IMR-90 (cell line): ENCODE measurements at regions not wholly inside any gene's neighbourhood (a gene's known extent, or its start where the extent isn't known, plus 50 kb on each side); places are given as distances from the start of the nearest gene placed in this dataset.

ENCODE experiments used
- ATAC-seq: fragments of 200-7000 bp; cut with Tn5 transposase; 2 replicates; pipeline ENCODE4 v1.9.1; 2020; ENCODE audit warnings: low read depth, mild to moderate bottlenecking, moderate library complexity
- BruUV-seq: library from RNA; stranded (reverse); fragments of 400-500 nt; replicated peaks from 2 replicates; lab custom pipeline; 2021; lab: Mats Ljungman, UMichigan
- CTCF ChIA-PET: fragments of 300-600 bp; formaldehyde crosslinking; extraction: SDS; loops from one replicate; lab custom pipeline; 2021; ENCODE audit warnings: antibody characterized with exemption; lab: Yijun Ruan, JAX
- POLR2A ChIA-PET: fragments of 300-600 bp; sonication (Branson Sonifier 250); formaldehyde crosslinking; loops from one replicate; lab custom pipeline; 2022; ENCODE audit warnings: antibody characterized with exemption; ENCODE audit not compliant: unreplicated experiment; lab: Charles Lee
- DNase-seq: peaks from one replicate; pipeline ENCODE4 v3.0.0; 2013
- H2AFZ ChIP-seq: replicated peaks from 2 replicates; pipeline ENCODE3; 2013; ENCODE audit warnings: low read length, mild to moderate bottlenecking; ENCODE audit not compliant: poor library complexity
- H2AK5ac ChIP-seq: 2 replicates; pipeline ENCODE4 v1.6.1; 2013; ENCODE audit warnings: low read depth, low read length, inconsistent platforms
- H2AK9ac ChIP-seq: replicated peaks from 2 replicates; pipeline ENCODE3; 2013; ENCODE audit warnings: mild to moderate bottlenecking, low read depth, low read length, moderate library complexity; ENCODE audit not compliant: poor library complexity
- H2BK120ac ChIP-seq: 2 replicates; pipeline ENCODE4 v1.6.1; 2013; ENCODE audit warnings: low read depth, low read length, inconsistent platforms
- H2BK15ac ChIP-seq: 3 replicates; pipeline ENCODE4 v1.6.1; 2013; ENCODE audit warnings: low read depth, low read length, inconsistent platforms
- H2BK20ac ChIP-seq: 2 replicates; pipeline ENCODE4 v1.6.1; 2013; ENCODE audit warnings: low read depth, mild to moderate bottlenecking, inconsistent platforms, low read length, moderate library complexity
- H2BK5ac ChIP-seq: 2 replicates; pipeline ENCODE4 v1.6.1; 2013; ENCODE audit warnings: mild to moderate bottlenecking, low read depth, low read length, inconsistent platforms; ENCODE audit not compliant: poor library complexity, severe bottlenecking
- H3K14ac ChIP-seq: replicated peaks from 2 replicates; pipeline ENCODE4 v1.6.1; 2013; ENCODE audit warnings: low read depth, low read length, inconsistent platforms
- H3K18ac ChIP-seq: 2 replicates; pipeline ENCODE4 v1.6.1; 2013; ENCODE audit warnings: low read depth, low read length, control low read depth
- H3K23ac ChIP-seq: 2 replicates; pipeline ENCODE4 v1.6.1; 2013; ENCODE audit warnings: low read depth, low read length, inconsistent platforms
- H3K27ac ChIP-seq: 2 replicates; pipeline ENCODE4 v1.5.1; 2013; ENCODE audit warnings: mild to moderate bottlenecking, control low read depth, low read length; ENCODE audit not compliant: insufficient read depth
- H3K27me3 ChIP-seq: 2 replicates; pipeline ENCODE4 v1.6.1; 2013; ENCODE audit warnings: low read length; ENCODE audit not compliant: control insufficient read depth, insufficient read depth
- H3K36me3 ChIP-seq: 2 replicates; pipeline ENCODE4 v1.6.1; 2013; ENCODE audit warnings: low read length, mixed read lengths; ENCODE audit not compliant: control insufficient read depth, insufficient read depth
- H3K4ac ChIP-seq: 2 replicates; pipeline ENCODE4 v1.6.1; 2013; ENCODE audit warnings: low read depth, low read length, inconsistent platforms
- H3K4me1 ChIP-seq: 2 replicates; pipeline ENCODE4 v1.6.1; 2013; ENCODE audit warnings: low read length, mixed read lengths; ENCODE audit not compliant: control insufficient read depth, insufficient read depth
- H3K4me2 ChIP-seq: 2 replicates; pipeline ENCODE4 v1.6.1; 2013; ENCODE audit warnings: low read depth, mild to moderate bottlenecking, control low read depth, low read length, moderate library complexity
- H3K4me3 ChIP-seq: 2 replicates; pipeline ENCODE4 v1.5.1; 2013; ENCODE audit warnings: low read depth, mild to moderate bottlenecking, control low read depth, low read length, moderate library complexity; ENCODE audit not compliant: insufficient read depth
- H3K56ac ChIP-seq: 2 replicates; pipeline ENCODE4 v1.6.1; 2013; ENCODE audit warnings: low read length, inconsistent platforms; ENCODE audit not compliant: insufficient read depth; ENCODE audit errors: extremely low read depth
- H3K79me1 ChIP-seq, 2 experiments: 2 replicates each; pipeline ENCODE4 v1.6.1; 2013; ENCODE audit warnings: low read length in 2 of 2, inconsistent platforms in 1 of 2, low read depth in 1 of 2
- H3K9ac ChIP-seq: 2 replicates; pipeline ENCODE4 v1.6.1; 2013; ENCODE audit warnings: low read depth, low read length, control low read depth
- H3K9me1 ChIP-seq: 2 replicates; pipeline ENCODE4 v1.6.1; 2013; ENCODE audit warnings: low read length, inconsistent platforms; ENCODE audit not compliant: insufficient read depth
- H3K9me3 ChIP-seq: 2 replicates; pipeline ENCODE4 v1.6.1; 2013; ENCODE audit warnings: low read length; ENCODE audit not compliant: control insufficient read depth, insufficient read depth
- H4K20me1 ChIP-seq: 2 replicates; pipeline ENCODE4 v1.6.1; 2013; ENCODE audit warnings: low read length, inconsistent platforms; ENCODE audit not compliant: insufficient read depth
- H4K5ac ChIP-seq: 2 replicates; pipeline ENCODE4 v1.6.1; 2013; ENCODE audit warnings: mild to moderate bottlenecking, low read depth, low read length, control low read depth
- H4K8ac ChIP-seq, 2 experiments: 2 replicates each; pipeline ENCODE4 v1.6.1; 2013; ENCODE audit warnings: low read depth in 2 of 2, low read length in 2 of 2, control low read depth in 1 of 2, inconsistent platforms in 1 of 2
- H4K91ac ChIP-seq: 2 replicates; pipeline ENCODE4 v1.6.1; 2013; ENCODE audit warnings: low read depth, low read length, inconsistent platforms; ENCODE audit not compliant: insufficient read depth
- BHLHE40 ChIP-seq: fragments of 150-350 bp; IDR thresholded peaks from 2 replicates; pipeline ENCODE4 v1.6.1; 2016; ENCODE audit warnings: mild to moderate bottlenecking, low read depth, low read length
- CEBPB ChIP-seq: IDR thresholded peaks from 2 replicates; pipeline ENCODE4 v1.6.1; 2012; ENCODE audit warnings: low read depth, low read length, improper control_type of control experiment
- CHD1 ChIP-seq: IDR thresholded peaks from 2 replicates; pipeline ENCODE4 v1.6.1; 2012; ENCODE audit warnings: low read depth, low read length, improper control_type of control experiment
- FOS ChIP-seq: fragments of 150-350 bp; IDR thresholded peaks from 2 replicates; pipeline ENCODE4 v1.6.1; 2016; ENCODE audit warnings: low read depth, low read length
- MAFK ChIP-seq: IDR thresholded peaks from 2 replicates; pipeline ENCODE4 v1.6.1; 2012; ENCODE audit warnings: low read depth, low read length, improper control_type of control experiment
- MXI1 ChIP-seq: IDR thresholded peaks from 2 replicates; pipeline ENCODE4 v1.6.1; 2012; ENCODE audit warnings: low read depth, mild to moderate bottlenecking, low read length, moderate library complexity, borderline replicate concordance
- POLR2A ChIP-seq: IDR thresholded peaks from 2 replicates; pipeline ENCODE4 v1.6.1; 2012; ENCODE audit warnings: mild to moderate bottlenecking, low read depth, low read length
- RCOR1 ChIP-seq: IDR thresholded peaks from 2 replicates; pipeline ENCODE4 v1.6.1; 2012; ENCODE audit warnings: mild to moderate bottlenecking, low read length, improper control_type of control experiment; ENCODE audit not compliant: insufficient replicate concordance
- RFX5 ChIP-seq: IDR thresholded peaks from 2 replicates; pipeline ENCODE4 v1.8.0; 2012; ENCODE audit warnings: low read depth, mild to moderate bottlenecking, low read length, moderate library complexity
- SMC3 ChIP-seq: fragments of 150-350 bp; IDR thresholded peaks from 2 replicates; pipeline ENCODE4 v1.6.1; 2016; ENCODE audit warnings: low read depth, mild to moderate bottlenecking, antibody characterized with exemption, low read length, moderate library complexity
- WGBS, 2 experiments: methylation state at CpG; one replicate each; pipeline versions ENCODE4 v1.1.5 to v1.1.7; 2013; ENCODE audit warnings: missing lambda C conversion rate in 2 of 2; ENCODE audit not compliant: insufficient read length in 1 of 2; ENCODE audit errors: extremely low coverage in 2 of 2; 5-methylcytosine and 5-hydroxymethylcytosine counted together
- dilution Hi-C: fragments of 300-500 bp; cut with HindIII; formaldehyde crosslinking; loops from one replicate; pipeline ENCODE4 v1.14.3; 2018; ENCODE audit warnings: low sequenced_read_pairs; ENCODE audit not compliant: unreplicated experiment
- in situ Hi-C: fragments of 300-500 bp; cut with MboI; formaldehyde crosslinking; loops from 3 replicates; pipeline ENCODE4 v1.14.3; 2019; ENCODE audit warnings: low sequenced_read_pairs, inconsistent platforms, mixed read lengths
- intact Hi-C: fragments of 100-400 bp; cut with micrococcal nuclease; formaldehyde crosslinking; loops from 2 replicates; pipeline ENCODE4 v1.10.0; 2022
- TF ChIP-seq, protein P1 (sequence below): conservative IDR thresholded peaks from 2 replicates; pipeline ENCODE4 v1.5.1; 2012; ENCODE audit warnings: mild to moderate bottlenecking, low read depth, low read length, improper control_type of control experiment
- TF ChIP-seq, protein P2 (sequence below): fragments of 150-350 bp; IDR thresholded peaks from 2 replicates; pipeline ENCODE4 v1.6.1; 2017; ENCODE audit warnings: mild to moderate bottlenecking, antibody characterized with exemption, low read length, low read depth
- TF ChIP-seq, protein P3 (sequence below): fragments of 150-350 bp; IDR thresholded peaks from 2 replicates; pipeline ENCODE4 v1.6.1; 2016; ENCODE audit warnings: low read depth, mild to moderate bottlenecking, low read length, moderate library complexity, borderline replicate concordance

DNA sequence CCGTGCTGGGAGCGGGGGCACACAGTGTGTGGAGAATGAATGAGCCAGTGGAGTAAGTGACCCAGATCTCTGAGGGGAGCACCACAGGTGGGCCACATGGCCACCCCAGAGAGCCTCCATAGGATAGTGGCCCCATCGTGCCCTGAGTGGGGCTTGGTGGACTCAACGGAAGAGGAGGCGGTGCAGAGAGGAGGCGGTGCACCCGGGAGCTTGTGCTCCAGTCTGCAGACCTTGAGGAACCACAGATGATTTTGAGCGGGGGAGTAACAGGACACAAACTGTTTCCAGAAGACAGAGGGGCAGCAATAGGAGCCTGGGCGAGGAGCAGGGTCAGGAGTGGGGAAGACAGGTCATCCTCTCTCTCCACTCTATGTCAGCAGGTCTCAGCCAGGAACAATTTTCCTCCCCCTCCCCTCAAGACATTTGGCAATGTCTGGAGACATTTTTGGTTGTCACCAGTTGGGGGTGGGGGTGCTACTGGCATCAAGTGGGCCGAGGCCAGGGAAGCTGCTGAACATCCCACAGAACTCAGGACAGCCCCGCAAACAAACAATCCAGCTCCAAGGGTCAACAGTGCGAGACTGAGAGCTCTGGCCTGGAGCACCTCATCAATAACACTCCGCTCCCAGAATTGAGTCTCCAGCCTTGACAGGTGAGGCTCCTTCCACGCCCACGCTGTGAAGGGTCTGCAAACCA, 182.2 kb downstream of the USP12 start:
- H2AK5ac ChIP-seq, result peak overlapping the region; percentile 15; the same call in 1 of the 2 replicates
- H2BK20ac ChIP-seq, result no peak overlapping the region
- DNase-seq, result no peak
- no peak overlapping the region for H4K91ac ChIP-seq
- H2AFZ ChIP-seq, result no peak overlapping the region
- no peak overlapping the region for H3K4me2 ChIP-seq
- TF ChIP-seq POLR2A, result no peak
- TF ChIP-seq MXI1, result no peak
- TF ChIP-seq SMC3, result no peak
- no peak for TF ChIP-seq BHLHE40
- TF ChIP-seq, protein P1, sequence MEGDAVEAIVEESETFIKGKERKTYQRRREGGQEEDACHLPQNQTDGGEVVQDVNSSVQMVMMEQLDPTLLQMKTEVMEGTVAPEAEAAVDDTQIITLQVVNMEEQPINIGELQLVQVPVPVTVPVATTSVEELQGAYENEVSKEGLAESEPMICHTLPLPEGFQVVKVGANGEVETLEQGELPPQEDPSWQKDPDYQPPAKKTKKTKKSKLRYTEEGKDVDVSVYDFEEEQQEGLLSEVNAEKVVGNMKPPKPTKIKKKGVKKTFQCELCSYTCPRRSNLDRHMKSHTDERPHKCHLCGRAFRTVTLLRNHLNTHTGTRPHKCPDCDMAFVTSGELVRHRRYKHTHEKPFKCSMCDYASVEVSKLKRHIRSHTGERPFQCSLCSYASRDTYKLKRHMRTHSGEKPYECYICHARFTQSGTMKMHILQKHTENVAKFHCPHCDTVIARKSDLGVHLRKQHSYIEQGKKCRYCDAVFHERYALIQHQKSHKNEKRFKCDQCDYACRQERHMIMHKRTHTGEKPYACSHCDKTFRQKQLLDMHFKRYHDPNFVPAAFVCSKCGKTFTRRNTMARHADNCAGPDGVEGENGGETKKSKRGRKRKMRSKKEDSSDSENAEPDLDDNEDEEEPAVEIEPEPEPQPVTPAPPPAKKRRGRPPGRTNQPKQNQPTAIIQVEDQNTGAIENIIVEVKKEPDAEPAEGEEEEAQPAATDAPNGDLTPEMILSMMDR, result no peak
- no peak for TF ChIP-seq MAFK
- TF ChIP-seq CHD1, result no peak
- TF ChIP-seq RCOR1, result no peak
- TF ChIP-seq, protein P2, sequence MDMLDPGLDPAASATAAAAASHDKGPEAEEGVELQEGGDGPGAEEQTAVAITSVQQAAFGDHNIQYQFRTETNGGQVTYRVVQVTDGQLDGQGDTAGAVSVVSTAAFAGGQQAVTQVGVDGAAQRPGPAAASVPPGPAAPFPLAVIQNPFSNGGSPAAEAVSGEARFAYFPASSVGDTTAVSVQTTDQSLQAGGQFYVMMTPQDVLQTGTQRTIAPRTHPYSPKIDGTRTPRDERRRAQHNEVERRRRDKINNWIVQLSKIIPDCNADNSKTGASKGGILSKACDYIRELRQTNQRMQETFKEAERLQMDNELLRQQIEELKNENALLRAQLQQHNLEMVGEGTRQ, result no peak
- no peak for TF ChIP-seq FOS
- TF ChIP-seq, protein P3, sequence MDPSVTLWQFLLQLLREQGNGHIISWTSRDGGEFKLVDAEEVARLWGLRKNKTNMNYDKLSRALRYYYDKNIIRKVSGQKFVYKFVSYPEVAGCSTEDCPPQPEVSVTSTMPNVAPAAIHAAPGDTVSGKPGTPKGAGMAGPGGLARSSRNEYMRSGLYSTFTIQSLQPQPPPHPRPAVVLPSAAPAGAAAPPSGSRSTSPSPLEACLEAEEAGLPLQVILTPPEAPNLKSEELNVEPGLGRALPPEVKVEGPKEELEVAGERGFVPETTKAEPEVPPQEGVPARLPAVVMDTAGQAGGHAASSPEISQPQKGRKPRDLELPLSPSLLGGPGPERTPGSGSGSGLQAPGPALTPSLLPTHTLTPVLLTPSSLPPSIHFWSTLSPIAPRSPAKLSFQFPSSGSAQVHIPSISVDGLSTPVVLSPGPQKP, result no peak
- no peak for TF ChIP-seq CEBPB
- TF ChIP-seq RFX5, result no peak
- ChIA-PET POLR2A (no interaction called here), CTCF (interaction anchor here (0.7 to 1.4 kb wide), 3 partner anchors 295 to 1423 kb away, joined by 3 to 4 read pairs (median 3); no protein-coding TSS in a partner anchor)
- H3K4ac ChIP-seq, result no peak overlapping the region
- H3K9me3 ChIP-seq, result no peaks in the 10 kb centered on the region
- no peak overlapping the region for H2AK9ac ChIP-seq
- H2BK15ac ChIP-seq, result no peak overlapping the region
- no peak overlapping the region for H3K9ac ChIP-seq
- H3K36me3 ChIP-seq, result no peaks in the 10 kb centered on the region
- H3K56ac ChIP-seq, result no peak overlapping the region
- H3K27me3 ChIP-seq, result no peaks in the 10 kb centered on the region
- no peak overlapping the region for H2BK120ac ChIP-seq
- intact Hi-C loops (loop anchor here (10.0 kb wide), 3 partner anchors 435 to 995 kb away; partner anchors contain the start of genes GTF3A and URAD), in situ Hi-C loops (loop anchor here (5.0 to 25.0 kb wide), 4 partner anchors 185 to 623 kb away; partner anchors contain the start of genes LNX2, POLR1D, RASL11A and USP12), dilution Hi-C loops (no loop called here)
- H3K23ac ChIP-seq, result no peak overlapping the region
- H3K4me3 ChIP-seq, result no peak overlapping the region
- no peak overlapping the region for H3K14ac ChIP-seq
- WGBS, 2 experiments, result 83% methylated on average over 7 of the region's 15 CpGs; no CpG with 5 or more reads in 1 of the 2 experiments
- peaks cover 7% of the 10 kb centered on the region for H3K9me1 ChIP-seq
- H3K18ac ChIP-seq, result no peak overlapping the region
- BruUV-seq, result no TSS peak
- H3K79me1 ChIP-seq, result peaks cover 0 to 2% of the 10 kb centered on the region in 2 experiments; a peak in 1 of 4 replicates
- no peak for ATAC-seq
- H4K20me1 ChIP-seq, result no peaks in the 10 kb centered on the region
- no peak overlapping the region; the same call in 1 of the 2 replicates for H4K5ac ChIP-seq
- no peak overlapping the region for H4K8ac ChIP-seq
- H2BK5ac ChIP-seq, result no peak overlapping the region
- no peak overlapping the region for H3K27ac ChIP-seq
- peaks cover 13% of the 10 kb centered on the region for H3K4me1 ChIP-seq
